GM21447 (cell line): ENCODE measurements at regions not wholly inside any gene's neighbourhood (a gene's known extent, or its start where the extent isn't known, plus 50 kb on each side); places are given as distances from the start of the nearest gene placed in this dataset.
"Not testable (repeated sequence)": the region's sequence is repeated elsewhere in the genome, so short reads cannot be mapped to it uniquely, and the experiment has no call there.

Experiments
- ATAC-seq: cut with Tn5 transposase; IDR thresholded peaks from one replicate; pipeline ENCODE4 v1.9.1; 2021; ENCODE audit not compliant: unreplicated experiment

DNA sequence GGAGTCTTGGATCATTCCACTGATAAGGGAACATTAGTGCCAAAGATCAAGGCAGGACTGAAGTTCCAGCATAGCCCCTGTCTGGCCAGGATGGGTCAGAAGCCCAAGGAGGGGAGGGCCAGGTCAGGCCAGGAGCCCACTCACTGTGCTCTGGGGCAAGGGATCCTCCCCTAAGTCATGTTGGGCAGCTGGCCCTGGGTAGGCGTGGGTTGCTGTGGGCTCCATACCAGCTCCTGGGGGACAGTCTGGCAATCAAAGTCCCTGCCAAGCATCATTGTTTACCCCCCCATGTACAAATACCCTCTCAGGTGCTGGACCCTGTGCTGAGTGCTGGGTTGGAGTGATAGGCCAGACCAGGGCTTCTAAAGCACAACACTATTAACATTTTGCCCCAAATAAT is 130.5 kb downstream of the IRX5 start:
- ATAC-seq = no peak

- ATAC-seq = no peak
Observed at GRCh38 chr16:55062442-55062841, 131.8 kb downstream of the IRX5 start.

DNA sequence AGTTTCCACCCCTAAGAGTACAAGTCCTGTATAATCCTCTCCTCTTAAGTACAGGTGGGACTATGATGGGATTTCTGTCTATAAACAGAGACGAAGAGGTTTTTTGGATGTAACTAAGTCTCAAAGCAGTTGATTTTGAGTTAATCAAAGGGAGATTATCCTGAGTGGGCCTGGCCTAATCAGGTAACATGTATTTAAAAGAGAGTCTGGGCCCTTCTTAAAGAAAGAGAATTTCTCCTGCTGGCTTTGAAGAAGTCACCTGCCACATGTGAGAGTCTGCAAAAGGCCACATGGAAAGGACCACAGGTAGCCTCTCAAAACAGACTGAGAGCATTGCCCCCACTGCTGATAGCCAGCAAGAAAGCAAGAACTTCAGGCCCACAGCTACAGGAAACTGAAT is 142.3 kb downstream of the IRX5 start:
- ATAC-seq = no peak

DNA sequence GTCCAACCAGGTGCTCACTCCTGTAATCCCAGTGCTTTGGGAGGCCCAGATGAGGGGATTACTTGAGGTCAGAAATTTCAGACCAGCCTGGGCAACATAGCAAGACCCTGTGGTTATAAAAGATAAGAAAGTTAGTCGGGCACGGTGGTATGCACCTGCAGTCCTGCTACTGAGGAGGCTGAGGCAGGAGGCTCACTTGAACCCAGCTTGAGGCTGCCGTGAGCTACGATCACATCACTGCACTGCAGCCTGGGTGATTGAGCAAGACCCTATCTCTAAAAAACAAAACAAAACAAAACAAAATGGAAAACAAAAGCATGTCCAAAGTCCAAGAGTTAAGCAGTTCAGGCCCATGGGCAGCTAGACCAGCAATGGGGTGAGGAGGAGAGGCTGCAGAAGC is 143.2 kb downstream of the IRX5 start:
- ATAC-seq = no peak

DNA sequence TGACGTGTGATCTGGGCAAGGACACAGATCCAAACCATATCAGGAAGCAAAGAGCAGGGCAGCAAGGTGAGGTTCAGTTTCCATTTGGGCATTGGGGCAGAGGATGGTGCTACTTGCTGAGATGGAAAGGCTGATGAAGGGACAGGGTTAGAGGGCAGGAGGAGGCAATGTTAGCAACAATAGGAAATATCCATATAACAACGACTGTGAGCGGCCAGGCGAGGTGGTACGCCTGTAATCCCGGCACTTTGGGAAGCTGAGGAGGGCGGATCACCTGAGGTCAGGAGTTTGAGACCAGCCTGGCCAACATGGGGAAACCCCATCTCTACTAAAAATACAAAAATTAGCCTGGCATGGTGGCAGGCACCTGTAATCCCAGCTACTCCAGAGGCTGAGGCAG is 144.5 kb downstream of the IRX5 start:
- ATAC-seq = not testable (repeated sequence)

GRCh38 chr16:55076053-55076452 is 145.4 kb downstream of the IRX5 start:
- no peak for ATAC-seq

GRCh38 chr16:55077266-55077665 is 146.6 kb downstream of the IRX5 start:
- ATAC-seq = no peak

- no peak for ATAC-seq
Observed at GRCh38 chr16:55078153-55078552, 147.5 kb downstream of the IRX5 start.

GRCh38 chr16:55078699-55079410 is 148.2 kb downstream of the IRX5 start:
- no peak for ATAC-seq

DNA sequence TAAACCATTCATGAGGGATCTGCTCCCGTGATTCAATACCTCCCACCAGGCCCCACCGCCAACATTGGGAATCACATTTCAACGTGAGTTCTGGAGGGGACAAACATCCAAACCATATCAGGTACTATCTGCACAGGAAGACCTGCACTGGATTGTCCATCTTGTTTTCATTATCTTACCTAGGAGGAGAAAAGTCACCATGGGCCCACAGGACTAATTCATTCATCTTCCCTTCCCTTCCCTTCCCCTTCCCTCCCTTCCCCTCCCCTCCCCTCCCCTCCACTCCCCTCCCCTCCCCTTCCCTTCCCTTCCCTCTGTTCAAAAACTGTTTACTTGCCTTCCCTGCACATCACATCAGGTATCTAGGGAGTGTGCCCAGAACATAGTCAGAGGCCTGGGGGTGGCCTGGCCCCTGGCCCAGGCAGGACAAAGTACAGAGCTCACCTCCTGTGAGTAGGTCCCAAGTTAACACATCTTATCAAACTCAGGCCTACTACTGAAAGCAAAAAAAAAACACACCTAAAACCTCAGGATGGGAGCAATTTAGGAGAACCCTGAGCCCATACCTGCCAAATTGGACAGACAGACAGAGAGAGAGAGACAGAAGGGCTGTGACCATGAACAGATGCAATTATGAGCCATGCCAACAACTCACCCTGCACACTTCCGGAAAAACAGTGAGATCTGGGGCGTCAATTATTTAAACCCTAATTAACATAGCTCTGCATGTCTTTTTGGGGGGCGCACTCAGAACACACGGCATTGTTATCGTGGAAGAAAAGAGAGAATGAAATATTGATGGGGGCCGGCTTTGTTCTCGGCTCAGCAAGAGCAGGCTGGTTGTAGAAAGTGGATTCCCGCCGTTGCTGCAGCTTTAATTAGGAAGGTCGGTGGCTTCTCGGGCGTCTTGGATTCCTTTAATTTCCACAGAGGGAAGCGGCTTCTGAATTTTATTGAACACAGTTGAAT is 151.2 kb downstream of the IRX5 start:
- ATAC-seq = no peak

DNA sequence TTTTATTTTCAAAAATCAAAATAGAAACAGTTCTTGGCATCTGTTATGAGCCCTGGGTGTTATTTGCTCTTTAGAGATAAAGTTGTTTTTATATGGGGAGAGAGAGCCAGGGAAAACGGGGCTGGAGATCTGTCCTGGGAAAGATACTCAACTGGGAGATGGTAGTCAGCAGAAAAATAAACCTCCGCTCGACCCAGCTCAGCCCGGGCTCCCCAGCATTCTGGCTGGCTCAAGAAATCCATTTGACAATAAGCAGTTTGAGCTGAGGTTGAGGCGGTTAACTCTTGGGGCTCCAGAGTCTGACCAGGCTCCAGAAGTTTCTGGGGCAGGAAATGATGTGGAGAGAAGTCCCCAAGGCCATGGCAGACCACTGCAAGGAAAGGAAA is 151.9 kb downstream of the IRX5 start:
- ATAC-seq = no peak

- no peak for ATAC-seq
Observed at GRCh38 chr16:55083052-55083451, 152.4 kb downstream of the IRX5 start.

DNA sequence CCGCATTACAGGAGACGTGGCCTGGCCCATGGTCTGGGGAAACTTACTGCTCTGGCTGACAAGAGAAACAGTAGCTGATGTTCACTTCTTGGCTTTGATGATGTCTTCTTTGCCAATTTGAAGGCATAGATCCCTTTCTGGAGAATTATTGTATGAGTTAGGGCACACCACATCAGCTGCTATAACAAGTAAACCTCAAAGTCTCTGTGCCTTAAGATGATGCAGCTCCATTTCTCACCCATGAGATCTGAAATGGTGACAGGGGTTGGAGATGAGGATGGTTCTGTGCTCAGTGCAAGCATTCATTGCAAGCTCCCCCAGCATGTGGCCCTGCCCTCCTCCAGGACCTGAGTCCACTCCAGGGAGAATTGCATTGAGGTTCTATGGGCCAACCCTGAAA is 157.4 kb downstream of the IRX5 start:
- no peak for ATAC-seq

GRCh38 chr16:55089600-55089999 is 158.9 kb downstream of the IRX5 start:
- ATAC-seq = no peak

DNA sequence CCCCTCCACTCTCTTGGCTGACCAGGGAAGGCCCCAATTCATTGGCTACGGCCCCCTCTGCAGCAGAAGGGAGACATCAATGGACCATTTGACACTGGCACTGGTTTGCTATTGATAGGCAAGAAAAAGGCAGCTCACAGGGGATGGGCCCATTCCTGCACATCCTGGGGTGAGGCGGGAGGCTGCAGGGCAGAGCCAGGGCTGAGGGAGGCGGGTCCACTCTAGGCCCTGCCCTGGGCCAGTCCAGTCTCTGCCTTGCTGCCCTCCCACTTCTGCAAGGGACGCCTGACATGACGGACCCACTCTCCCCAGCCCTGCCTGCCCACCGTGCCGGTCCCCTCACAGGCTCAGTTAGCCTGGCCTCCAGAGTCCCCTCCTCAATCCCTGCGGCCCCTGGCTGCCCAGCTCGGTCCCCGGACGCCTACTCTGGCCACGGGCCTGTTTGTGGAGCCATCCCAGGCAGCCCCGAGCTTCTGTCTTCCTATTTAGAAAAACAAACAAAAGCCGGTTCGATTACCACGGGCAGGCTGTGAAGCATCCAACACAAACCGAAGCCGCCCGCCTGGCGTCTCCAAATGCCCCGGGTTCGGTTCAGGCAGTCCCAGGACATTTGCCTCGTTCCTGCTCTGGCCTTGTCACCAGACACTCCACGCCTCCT is 160.7 kb downstream of the IRX5 start:
- no peak for ATAC-seq

- ATAC-seq = no peak
Observed at GRCh38 chr16:55091871-55092230, 161.2 kb downstream of the IRX5 start.

- no peak for ATAC-seq
Observed at GRCh38 chr16:55100100-55100499, 169.4 kb downstream of the IRX5 start.

DNA sequence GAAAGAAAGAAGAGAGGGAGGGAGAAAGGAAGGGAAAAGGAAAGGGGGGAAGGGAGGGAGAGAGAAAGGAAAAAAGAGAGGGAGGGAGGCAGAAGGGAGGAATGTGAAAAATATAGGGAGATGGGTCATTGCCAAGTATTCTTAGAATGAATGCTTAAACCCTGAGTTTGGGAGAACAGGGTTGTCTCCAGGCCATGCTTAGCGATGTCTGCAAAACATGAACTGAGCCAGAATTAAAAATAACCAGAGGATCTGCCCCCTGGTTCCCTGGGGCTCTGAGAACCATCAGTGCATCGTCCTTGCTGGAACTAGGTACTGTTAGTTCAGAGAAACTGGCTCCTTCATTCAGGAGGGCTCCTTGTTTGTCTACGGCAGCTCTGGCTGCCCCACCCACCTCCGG is 170.4 kb downstream of the IRX5 start:
- ATAC-seq = no peak

- ATAC-seq = no peak
Observed at GRCh38 chr16:55102077-55102476, 171.4 kb downstream of the IRX5 start.

- ATAC-seq = no peak
Observed at GRCh38 chr16:55102531-55102930, 171.9 kb downstream of the IRX5 start.

DNA sequence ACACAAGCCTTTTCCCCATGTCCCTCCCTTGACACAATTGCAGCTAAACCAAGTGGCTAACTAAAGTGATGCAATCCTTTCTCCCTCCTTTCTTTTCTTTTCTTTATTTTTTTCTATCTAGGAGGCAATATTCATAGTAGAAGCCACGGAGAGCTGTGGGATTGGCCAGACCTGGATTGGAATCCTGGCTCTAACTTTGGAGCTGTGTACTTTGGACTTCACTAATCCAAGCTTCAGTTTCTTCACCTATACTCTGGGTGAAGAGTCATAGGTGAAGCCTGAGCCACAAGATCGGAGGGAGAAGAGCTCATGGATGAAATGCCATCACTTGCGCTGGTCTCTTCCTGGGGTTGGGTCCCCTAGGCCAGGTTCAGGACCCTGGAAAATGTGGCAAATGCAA is 177.2 kb downstream of the IRX5 start:
- no peak for ATAC-seq

GRCh38 chr16:55113210-55113609 is 182.5 kb downstream of the IRX5 start:
- no peak for ATAC-seq
